MCF 10A (cell line): ENCODE measurements at regions not wholly inside any gene's neighbourhood (a gene's known extent, or its start where the extent isn't known, plus 50 kb on each side); places are given as distances from the start of the nearest gene placed in this dataset.

ENCODE experiments used
- BruUV-seq: library from RNA; stranded (reverse); fragments of 400-500 nt; replicated peaks from 2 replicates; lab custom pipeline; 2021; lab: Mats Ljungman, UMichigan
- CTCF ChIA-PET: fragments of 300-600 bp; sonication (Branson Sonifier 250); formaldehyde crosslinking; extraction: SDS; loops from one replicate; lab custom pipeline; 2021; ENCODE audit warnings: antibody characterized with exemption, inconsistent platforms; lab: Yijun Ruan, JAX
- POLR2A ChIA-PET: fragments of 300-600, 350-650 bp; sonication (Branson Sonifier 250); formaldehyde crosslinking; extraction: SDS; loops from one replicate; lab custom pipeline; 2020; ENCODE audit warnings: antibody characterized with exemption, inconsistent platforms; lab: Yijun Ruan, JAX
- DNase-seq: peaks from one replicate; pipeline ENCODE4 v3.0.0-alpha.2; 2018; ENCODE audit not compliant: unreplicated experiment
- H3K27ac Mint-ChIP-seq: one replicate; pipeline ENCODE4 v1.8.0; 2022; ENCODE audit warnings: mild to moderate bottlenecking, low read depth, mixed read lengths; ENCODE audit not compliant: unreplicated experiment
- H3K27me3 Mint-ChIP-seq: one replicate; pipeline ENCODE4 v1.8.0; 2022; ENCODE audit warnings: mixed read lengths; ENCODE audit not compliant: insufficient read depth, unreplicated experiment
- H3K36me3 Mint-ChIP-seq: one replicate; pipeline ENCODE4 v1.8.0; 2022; ENCODE audit warnings: mild to moderate bottlenecking, moderate library complexity, mixed read lengths; ENCODE audit not compliant: insufficient read depth, unreplicated experiment
- H3K4me1 Mint-ChIP-seq: one replicate; pipeline ENCODE4 v1.8.0; 2022; ENCODE audit warnings: mixed read lengths; ENCODE audit not compliant: insufficient read depth, unreplicated experiment
- H3K4me3 Mint-ChIP-seq: one replicate; pipeline ENCODE4 v1.8.0; 2022; ENCODE audit warnings: mild to moderate bottlenecking, moderate library complexity, mixed read lengths; ENCODE audit not compliant: unreplicated experiment
- H3K9me3 Mint-ChIP-seq: one replicate; pipeline ENCODE4 v1.8.0; 2022; ENCODE audit warnings: mixed read lengths; ENCODE audit not compliant: unreplicated experiment
- CTCF ChIP-seq: fragments of 200-600 bp; IDR thresholded peaks from one replicate; pipeline ENCODE4 v1.8.0; 2022; ENCODE audit warnings: antibody characterized with exemption, mild to moderate bottlenecking; ENCODE audit not compliant: unreplicated experiment
- intact Hi-C: fragments of 100-400 bp; cut with micrococcal nuclease; formaldehyde crosslinking; loops from 2 replicates; pipeline ENCODE4 v1.14.1; 2022

DNA sequence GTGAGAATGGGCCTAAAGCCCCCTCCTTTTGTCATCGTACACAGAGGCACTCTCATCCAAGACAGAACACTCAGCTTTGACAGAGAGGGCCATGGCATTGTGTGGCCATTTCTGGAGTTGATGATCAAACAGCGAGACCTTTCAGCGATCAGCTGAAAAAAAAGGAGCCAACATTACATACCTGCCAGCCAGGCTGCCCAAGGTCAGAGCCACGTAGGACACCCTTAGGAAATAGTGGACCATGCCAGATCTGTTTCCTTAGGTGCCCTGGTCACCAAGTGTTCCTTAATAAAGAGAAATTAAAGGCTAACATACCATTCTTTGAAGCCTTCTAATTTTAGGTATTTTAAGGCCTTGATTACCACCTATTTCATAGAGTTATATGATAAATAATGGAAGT is 105.5 kb upstream of the PRLR start:
- peaks cover 10% of the 10 kb centered on the region for H3K36me3 Mint-ChIP-seq
- H3K4me1 Mint-ChIP-seq: no peaks in the 10 kb centered on the region
- H3K9me3 Mint-ChIP-seq: no peaks in the 10 kb centered on the region
- DNase-seq: no peak
- TF ChIP-seq CTCF: no peak
- H3K4me3 Mint-ChIP-seq: no peak overlapping the region
- intact Hi-C loops: no loop called here
- H3K27ac Mint-ChIP-seq: no peak overlapping the region
- POLR2A ChIA-PET: no interaction called here
- CTCF ChIA-PET: no interaction called here
- no TSS peak for BruUV-seq
- no peaks in the 10 kb centered on the region for H3K27me3 Mint-ChIP-seq

DNA sequence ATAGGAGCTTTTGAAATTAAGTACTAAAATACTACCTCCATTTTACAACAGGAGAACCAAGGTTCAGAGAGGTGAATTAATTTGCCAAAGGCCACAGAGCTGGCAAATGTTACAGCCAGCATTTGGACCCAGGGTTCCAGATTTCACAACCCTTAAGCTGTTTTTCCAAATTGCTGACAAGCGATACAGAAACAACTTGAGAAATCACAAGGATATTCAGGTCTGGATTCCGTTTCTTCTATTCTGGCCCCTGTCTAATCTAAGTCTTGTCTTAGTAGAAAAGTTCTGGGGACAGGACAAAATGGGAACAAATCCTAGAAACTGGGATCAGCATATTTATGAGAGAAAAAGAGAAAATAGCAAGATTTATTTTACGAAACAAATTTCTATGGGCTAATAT is 103.1 kb upstream of the PRLR start:
- POLR2A ChIA-PET: interaction anchor here (0.6 kb wide), 1 partner anchor 20 kb away, joined by 3 read pairs; no protein-coding TSS in a partner anchor
- BruUV-seq: no TSS peak

GRCh38 chr5:35331956-35332950 is 102.0 kb upstream of the PRLR start:
- H3K9me3 Mint-ChIP-seq: no peaks in the 10 kb centered on the region
- BruUV-seq: no TSS peak
- ChIA-PET POLR2A (no interaction called here), CTCF (interaction anchor here (0.5 kb wide), 1 partner anchor 194 kb away, joined by 3 read pairs; no protein-coding TSS in a partner anchor)
- no peak for DNase-seq
- intact Hi-C loops: no loop called here
- no peaks in the 10 kb centered on the region for H3K4me1 Mint-ChIP-seq
- H3K36me3 Mint-ChIP-seq: peaks cover 6% of the 10 kb centered on the region
- no peak overlapping the region for H3K4me3 Mint-ChIP-seq
- no peak for TF ChIP-seq CTCF
- H3K27me3 Mint-ChIP-seq: no peaks in the 10 kb centered on the region
- H3K27ac Mint-ChIP-seq: no peak overlapping the region

More for the DNA sequence above, 103.1 kb upstream of the PRLR start:
- TF ChIP-seq CTCF: no peak
- Mint-ChIP-seq H3K9me3 (no peaks in the 10 kb centered on the region), H3K27ac (no peak overlapping the region), H3K27me3 (no peaks in the 10 kb centered on the region), H3K4me1 (no peaks in the 10 kb centered on the region), H3K36me3 (peaks cover 10% of the 10 kb centered on the region), H3K4me3 (no peak overlapping the region)
- intact Hi-C loops: no loop called here
- CTCF ChIA-PET: interaction anchor here (0.5 to 0.7 kb wide), 3 partner anchors 11 to 195 kb away, joined by 3 read pairs; no protein-coding TSS in a partner anchor
- no peak for DNase-seq

DNA sequence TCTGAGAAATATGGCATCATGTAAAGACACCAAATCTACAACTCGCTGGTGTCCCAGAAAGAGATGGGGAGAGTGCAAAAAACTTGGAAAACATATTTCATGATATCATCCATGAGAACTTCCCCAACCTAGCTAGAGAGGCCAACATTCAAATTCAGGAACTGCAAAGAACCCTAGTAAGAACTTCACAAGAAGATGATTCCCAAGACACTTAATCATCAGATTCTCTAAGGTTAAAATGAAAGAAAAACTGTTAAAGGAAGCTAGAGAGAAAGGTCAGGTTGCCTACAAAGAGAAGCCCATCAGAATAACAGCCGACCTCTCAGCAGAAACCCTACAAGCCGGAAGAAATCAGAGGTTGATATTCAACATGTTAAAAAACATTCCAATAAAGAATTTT is 95.5 kb upstream of the PRLR start:
- TF ChIP-seq CTCF: no peak
- DNase-seq: no peak
- no TSS peak for BruUV-seq
- CTCF ChIA-PET: interaction anchor here (0.7 kb wide), 2 partner anchors 20 to 97 kb away, joined by 4 to 5 read pairs; no protein-coding TSS in a partner anchor
- H3K9me3 Mint-ChIP-seq: no peaks in the 10 kb centered on the region
- POLR2A ChIA-PET: no interaction called here
- peaks cover 7% of the 10 kb centered on the region for H3K36me3 Mint-ChIP-seq
- H3K4me1 Mint-ChIP-seq: no peaks in the 10 kb centered on the region
- no peak overlapping the region for H3K27ac Mint-ChIP-seq
- no peaks in the 10 kb centered on the region for H3K27me3 Mint-ChIP-seq
- intact Hi-C loops: no loop called here
- no peak overlapping the region for H3K4me3 Mint-ChIP-seq
